Endothelial cell of umbilical vein (primary cell): ENCODE measurements at regions not wholly inside any gene's neighbourhood (a gene's known extent, or its start where the extent isn't known, plus 50 kb on each side); places are given as distances from the start of the nearest gene placed in this dataset.

ENCODE experiments used
- BruUV-seq: library from RNA; stranded (reverse); fragments of 400-500 nt; replicated peaks from 2 replicates; lab custom pipeline; 2021; lab: Mats Ljungman, UMichigan
- CTCF ChIA-PET: fragments of 300-600, 350-600 bp; sonication (Branson Sonifier 250); formaldehyde crosslinking; loops from one replicate; lab custom pipeline; 2021; ENCODE audit warnings: antibody characterized with exemption, inconsistent platforms; lab: Charles Lee
- POLR2A ChIA-PET: fragments of 300-600, 350-600 bp; sonication (Branson Sonifier 250); formaldehyde crosslinking; loops from one replicate; lab custom pipeline; 2021; ENCODE audit warnings: antibody characterized with exemption, inconsistent platforms; lab: Charles Lee
- DNase-seq: peaks from one replicate; pipeline ENCODE4 v3.0.0-alpha.2; 2011; ENCODE audit warnings: low read depth, low spot score
- FAIRE-seq: peaks from 2 replicates; lab custom pipeline; 2011; peaks lifted over from hg19 to GRCh38; lab: Jason Lieb, UNC
- H2AFZ ChIP-seq: 2 replicates; pipeline ENCODE4 v1.6.0; 2012; ENCODE audit warnings: low read depth, low read length, control low read depth, inconsistent platforms
- H3K27ac ChIP-seq: 2 replicates; pipeline ENCODE4 v1.5.1; 2011; ENCODE audit warnings: low read depth, mild to moderate bottlenecking, control low read depth, low read length, moderate library complexity; ENCODE audit not compliant: insufficient read depth
- H3K27me3 ChIP-seq, 2 experiments: 2 replicates each; pipeline versions ENCODE4 v1.6.0 to v1.6.1; 2011; ENCODE audit warnings: low read length in 2 of 2, mixed read lengths in 1 of 2; ENCODE audit not compliant: control insufficient read depth in 2 of 2, insufficient read depth in 2 of 2
- H3K36me3 ChIP-seq, 2 experiments: 2 replicates in 1 of 2; 3 replicates in 1 of 2; pipeline ENCODE4 v1.5.1; 2011; ENCODE audit warnings: low read length in 2 of 2, mild to moderate bottlenecking in 1 of 2, moderate library complexity in 1 of 2; ENCODE audit not compliant: control insufficient read depth in 2 of 2, insufficient read depth in 2 of 2; ENCODE audit errors: extremely low read depth in 1 of 2
- H3K4me1 ChIP-seq: 3 replicates; pipeline ENCODE4 v1.5.1; 2011; ENCODE audit warnings: mild to moderate bottlenecking, low read length; ENCODE audit not compliant: control insufficient read depth, insufficient read depth; ENCODE audit errors: extremely low read depth
- H3K4me2 ChIP-seq: 2 replicates; pipeline ENCODE4 v1.6.1; 2011; ENCODE audit warnings: low read length, control low read depth, mixed read lengths; ENCODE audit not compliant: insufficient read depth
- H3K4me3 ChIP-seq, 3 experiments: fragments of 200-600 bp in 1 of 3; sonication (generic), shearing (Covaris generic) in 1 of 3; replicated peaks in 1 of 3; 2 replicates each; pipeline ENCODE4 v1.5.1; 2011 to 2016; ENCODE audit warnings: control low read depth in 3 of 3, low read length in 3 of 3, mild to moderate bottlenecking in 2 of 3, inconsistent platforms in 1 of 3, low read depth in 1 of 3, moderate library complexity in 1 of 3; ENCODE audit not compliant: insufficient read depth in 1 of 3
- H3K79me2 ChIP-seq: 2 replicates; pipeline ENCODE4 v1.6.0; 2012; ENCODE audit warnings: low read length, inconsistent platforms; ENCODE audit not compliant: control insufficient read depth, insufficient read depth
- H3K9ac ChIP-seq: replicated peaks from 2 replicates; pipeline ENCODE3; 2011; ENCODE audit warnings: low read length, control low read depth; ENCODE audit not compliant: insufficient read depth; ENCODE audit errors: extremely low read depth
- H3K9me1 ChIP-seq: replicated peaks from 3 replicates; pipeline ENCODE4 v1.6.0; 2011; ENCODE audit warnings: mild to moderate bottlenecking, low read length; ENCODE audit not compliant: control insufficient read depth, insufficient read depth; ENCODE audit errors: extremely low read depth
- H3K9me3 ChIP-seq: replicated peaks from 2 replicates; pipeline ENCODE4 v1.5.1; 2012; ENCODE audit warnings: low read length, inconsistent platforms; ENCODE audit not compliant: control insufficient read depth, insufficient read depth
- H4K20me1 ChIP-seq: replicated peaks from 2 replicates; pipeline ENCODE3; 2011; ENCODE audit warnings: mild to moderate bottlenecking, low read length; ENCODE audit not compliant: control insufficient read depth, insufficient read depth; ENCODE audit errors: extremely low read depth
- CTCF ChIP-seq, 2 donors: IDR thresholded peaks; 1 replicate in 1 of 2; 2 replicates in 1 of 2; pipeline ENCODE4 v1.5.1; 2011; ENCODE audit warnings: low read length in 2 of 2, mild to moderate bottlenecking in 2 of 2, moderate library complexity in 2 of 2, control low read depth in 1 of 2, inconsistent platforms in 1 of 2, low read depth in 1 of 2; ENCODE audit not compliant: insufficient read depth in 1 of 2; ENCODE audit errors: extremely low read depth in 1 of 2
- EZH2 ChIP-seq: IDR thresholded peaks from 2 replicates; pipeline ENCODE4 v1.6.1; 2012; ENCODE audit warnings: borderline replicate concordance, low read depth, mild to moderate bottlenecking, moderate library complexity, low read length, inconsistent platforms; ENCODE audit not compliant: severe bottlenecking
- FOS ChIP-seq: IDR thresholded peaks from 2 replicates; pipeline ENCODE4 v1.6.1; 2011; ENCODE audit warnings: mild to moderate bottlenecking, low read length, moderate library complexity, borderline replicate concordance; ENCODE audit not compliant: insufficient read depth
- GATA2 ChIP-seq: IDR thresholded peaks from 2 replicates; pipeline ENCODE4 v1.7.0; 2011; ENCODE audit warnings: low read depth, mild to moderate bottlenecking, moderate library complexity, mixed read lengths, low read length; ENCODE audit not compliant: insufficient read length, insufficient read depth
- JUN ChIP-seq: IDR thresholded peaks from 2 replicates; pipeline ENCODE4 v1.6.1; 2011; ENCODE audit warnings: borderline replicate concordance, low read depth; ENCODE audit not compliant: insufficient read length, insufficient read depth
- MAX ChIP-seq: IDR thresholded peaks from 2 replicates; pipeline ENCODE4 v1.6.1; 2011; ENCODE audit not compliant: insufficient read depth, insufficient read length
- MYC ChIP-seq: IDR thresholded peaks from one replicate; pipeline ENCODE4 v1.6.1; 2011; ENCODE audit warnings: mild to moderate bottlenecking, low read depth, low read length
- POLR2A ChIP-seq: IDR thresholded peaks from 2 replicates; pipeline ENCODE4 v1.6.1; 2012; ENCODE audit warnings: low read depth, mild to moderate bottlenecking, control low read depth, low read length
- POLR2AphosphoS5 ChIP-seq: IDR thresholded peaks from 2 replicates; pipeline ENCODE4 v1.6.1; 2012; ENCODE audit warnings: low read depth, mild to moderate bottlenecking, control low read depth, low read length, moderate library complexity; ENCODE audit not compliant: insufficient read depth
- dilution Hi-C: fragments of 300-500 bp; cut with MboI; formaldehyde crosslinking; loops from one replicate; pipeline ENCODE4 v1.15.0; 2019; ENCODE audit warnings: low sequenced_read_pairs; ENCODE audit not compliant: extremely low pct_ligation_motif_present
- intact Hi-C: fragments of 100-400 bp; cut with micrococcal nuclease; formaldehyde crosslinking; loops from one replicate; pipeline ENCODE4 v1.10.0; 2022

GRCh38 chr3:117171124-117171523, 461.5 kb downstream of the TUSC7 start:
- no peaks in the 10 kb centered on the region for H3K36me3 ChIP-seq
- no peaks in the 10 kb centered on the region for H3K9me3 ChIP-seq
- H3K9ac ChIP-seq: no peak overlapping the region
- dilution Hi-C loops (no loop called here), intact Hi-C loops (no loop called here)
- BruUV-seq: no TSS peak
- FAIRE-seq (no peak), DNase-seq (no peak)
- no peak overlapping the region for H3K27ac ChIP-seq
- H3K4me3 ChIP-seq: no peak overlapping the region
- no peak overlapping the region for H2AFZ ChIP-seq
- no peaks in the 10 kb centered on the region for H3K79me2 ChIP-seq
- no peak overlapping the region for H3K4me2 ChIP-seq
- no peaks in the 10 kb centered on the region for H3K9me1 ChIP-seq
- POLR2A ChIA-PET: no interaction called here
- H3K4me1 ChIP-seq: no peaks in the 10 kb centered on the region
- CTCF ChIA-PET: no interaction called here
- TF ChIP-seq EZH2 (no peak), MAX (no peak), MYC (no peak), CTCF (IDR thresholded peaks at IDR 0.05; ENCODE audit: extremely low read depth in 1 of 2, insufficient read depth in 1 of 2, low read depth in 1 of 2, low read length in 2 of 2) (no peak), POLR2A (no peak), GATA2 (no peak), FOS (no peak), JUN (no peak), POLR2AphosphoS5 (no peak)
- no peaks in the 10 kb centered on the region for H3K27me3 ChIP-seq
- H4K20me1 ChIP-seq: no peaks in the 10 kb centered on the region
